Testis (tissue), 2 donors: ENCODE measurements at regions not wholly inside any gene's neighbourhood (a gene's known extent, or its start where the extent isn't known, plus 50 kb on each side); places are given as distances from the start of the nearest gene placed in this dataset.

Experiments
- DNase-seq: peaks from one replicate; pipeline ENCODE4 v3.0.0-alpha.2; 2019
- H3K27ac ChIP-seq, 2 donors: fragments of 200-600 bp; sonication (generic); one replicate each; pipeline ENCODE4 v1.5.1; 2019
- H3K27me3 ChIP-seq: fragments of 200-600 bp; sonication (generic); one replicate; pipeline ENCODE4 v1.5.1; 2019
- H3K36me3 ChIP-seq: fragments of 200-600 bp; sonication (generic); one replicate; pipeline ENCODE4 v1.5.1; 2017; ENCODE audit warnings: low read depth; ENCODE audit errors: missing control alignments
- H3K4me1 ChIP-seq: fragments of 200-600 bp; sonication (generic); one replicate; pipeline ENCODE4 v1.5.1; 2019
- H3K4me3 ChIP-seq, 2 donors: fragments of 200-600 bp; sonication (generic); one replicate each; pipeline ENCODE4 v1.5.1; 2017 to 2019
- H3K9me3 ChIP-seq: fragments of 200-600 bp; sonication (generic); one replicate; pipeline ENCODE4 v1.5.1; 2017
- CTCF ChIP-seq, 3 experiments: fragments of 450-650 bp in 2 of 3; fragments of 200-600 bp in 1 of 3; sonication (generic) in 1 of 3; IDR thresholded peaks; one replicate each; pipeline ENCODE4 v1.5.1; 2016 to 2019; ENCODE audit warnings: antibody characterized with exemption in 3 of 3, mild to moderate bottlenecking in 2 of 3, moderate library complexity in 1 of 3
- POLR2A ChIP-seq: fragments of 450-650 bp; IDR thresholded peaks from one replicate; pipeline ENCODE4 v1.6.1; 2017; ENCODE audit warnings: antibody characterized with exemption, mild to moderate bottlenecking, moderate library complexity
- WGBS, 2 donors: methylation state at CpG; one replicate each; pipeline ENCODE4 v1.1.5; 2018; 5-methylcytosine and 5-hydroxymethylcytosine counted together
- intact Hi-C: fragments of 100-400 bp; cut with DNase I; formaldehyde crosslinking; loops from one replicate; pipeline ENCODE4 v1.15.1; 2023; ENCODE audit warnings: low total_unique reads

GRCh38 chr1:193514397-193514796 lies 328.0 kb upstream of the B3GALT2 start:
- intact Hi-C loops, result no loop called here
- no peaks in the 10 kb centered on the region for H3K9me3 ChIP-seq
- H3K27ac ChIP-seq, result no peak overlapping the region
- no peaks in the 10 kb centered on the region for H3K27me3 ChIP-seq
- H3K36me3 ChIP-seq, result no peaks in the 10 kb centered on the region
- H3K4me3 ChIP-seq, result no peak overlapping the region
- no peaks in the 10 kb centered on the region for H3K4me1 ChIP-seq
- WGBS, 2 donors, result 89 to 96% methylated on average over 4 of the region's 4 CpGs
- TF ChIP-seq CTCF (IDR thresholded peaks at IDR 0.05) (no peak), POLR2A (no peak)
- DNase-seq, result no peak

GRCh38 chr1:193513032-193513431 lies 326.6 kb upstream of the B3GALT2 start:
- H3K36me3 ChIP-seq, result no peaks in the 10 kb centered on the region
- DNase-seq, result no peak
- H3K4me1 ChIP-seq, result no peaks in the 10 kb centered on the region
- H3K27me3 ChIP-seq, result no peaks in the 10 kb centered on the region
- intact Hi-C loops, result no loop called here
- no peak for TF ChIP-seq POLR2A
- TF ChIP-seq CTCF (IDR thresholded peaks at IDR 0.05), result no peak
- no peak overlapping the region for H3K4me3 ChIP-seq
- H3K9me3 ChIP-seq, result no peaks in the 10 kb centered on the region
- no peak overlapping the region for H3K27ac ChIP-seq
- WGBS, 2 donors, result 94 to 100% methylated on average over 2 of the region's 2 CpGs

GRCh38 chr1:193504920-193505319 lies 318.5 kb upstream of the B3GALT2 start:
- TF ChIP-seq POLR2A (no peak), CTCF (IDR thresholded peaks at IDR 0.05) (no peak)
- H3K36me3 ChIP-seq, result no peaks in the 10 kb centered on the region
- H3K4me3 ChIP-seq, result no peak overlapping the region
- no peak for DNase-seq
- H3K27me3 ChIP-seq, result no peaks in the 10 kb centered on the region
- no peaks in the 10 kb centered on the region for H3K4me1 ChIP-seq
- no peak overlapping the region for H3K27ac ChIP-seq
- H3K9me3 ChIP-seq, result no peaks in the 10 kb centered on the region
- intact Hi-C loops, result no loop called here

- DNase-seq, result no peak
- H3K36me3 ChIP-seq, result no peaks in the 10 kb centered on the region
- WGBS, 2 donors, result 32 to 38% methylated on average over 7 of the region's 7 CpGs
- no peak overlapping the region for H3K27ac ChIP-seq
- no peaks in the 10 kb centered on the region for H3K27me3 ChIP-seq
- no peaks in the 10 kb centered on the region for H3K9me3 ChIP-seq
- intact Hi-C loops, result no loop called here
- no peaks in the 10 kb centered on the region for H3K4me1 ChIP-seq
- H3K4me3 ChIP-seq, result no peak overlapping the region
- TF ChIP-seq CTCF (IDR thresholded peaks at IDR 0.05), result no peak
- TF ChIP-seq POLR2A, result no peak
These were observed 311.8 kb upstream of the B3GALT2 start for GRCh38 chr1:193498088-193498655.

GRCh38 chr1:193494368-193494767 lies 308.0 kb upstream of the B3GALT2 start:
- H3K9me3 ChIP-seq, result no peaks in the 10 kb centered on the region
- no peak for DNase-seq
- H3K4me3 ChIP-seq, result no peak overlapping the region
- WGBS, 2 donors, result 46% methylated on average over 2 of the region's 2 CpGs
- H3K4me1 ChIP-seq, result no peaks in the 10 kb centered on the region
- no peak overlapping the region for H3K27ac ChIP-seq
- no peaks in the 10 kb centered on the region for H3K27me3 ChIP-seq
- TF ChIP-seq CTCF (IDR thresholded peaks at IDR 0.05) (no peak), POLR2A (no peak)
- intact Hi-C loops, result no loop called here
- H3K36me3 ChIP-seq, result no peaks in the 10 kb centered on the region
